Body of pancreas (tissue), 4 donors: ENCODE measurements at regions not wholly inside any gene's neighbourhood (a gene's known extent, or its start where the extent isn't known, plus 50 kb on each side); places are given as distances from the start of the nearest gene placed in this dataset.

Experiments used
- CTCF ChIP-seq, 7 experiments: fragments of 450-650 bp in 4 of 7; fragments of 200-600 bp in 3 of 7; sonication (generic) in 3 of 7; IDR thresholded peaks; one replicate each; pipeline ENCODE4 v1.5.1; 2016 to 2019; ENCODE audit warnings: antibody characterized with exemption in 7 of 7
- POLR2A ChIP-seq, 3 donors: fragments of 450-650 bp; IDR thresholded peaks; one replicate each; pipeline ENCODE4 v1.6.1; 2016; ENCODE audit warnings: antibody characterized with exemption in 3 of 3, mild to moderate bottlenecking in 2 of 3

GRCh38 chr5:116703328-116703727, 128.7 kb upstream of the SEMA6A start:
- TF ChIP-seq CTCF (IDR thresholded peaks at IDR 0.05) = no peak
- no peak for TF ChIP-seq POLR2A (IDR thresholded peaks at IDR 0.05)
